ENCODE measurements at regions not wholly inside any gene's neighbourhood (a gene's known extent, or its start where the extent isn't known, plus 50 kb on each side); places are given as distances from the start of the nearest gene placed in this dataset.
"Not testable (repeated sequence)": the region's sequence is repeated elsewhere in the genome, so short reads cannot be mapped to it uniquely, and the experiment has no call there.

GRCh38 chr6:27126815-27127537, 120.5 kb upstream of the PRSS16 start:
- Histone ChIP-seq H3K4me2 (ENCODE audit: low read length) (peak overlapping the region; percentile 82), H2AFZ (ENCODE audit: low read depth, low read length) (peak overlapping the region; percentile 61), H3K4me1 (ENCODE audit: insufficient read depth, low read length) (peaks cover 5% of the 10 kb centered on the region), H3K79me2 (ENCODE audit: insufficient read depth, low read length) (no peaks in the 10 kb centered on the region), H3K4me3 (ENCODE audit: insufficient read depth, low read depth, low read length) (peak overlapping the region; percentile 52), H3K27me3 (ENCODE audit: insufficient read depth, low read length) (no peaks in the 10 kb centered on the region), H3K9me3 (ENCODE audit: insufficient read depth, low read depth, low read length) (no peaks in the 10 kb centered on the region), H3K36me3 (ENCODE audit: insufficient read depth, low read length) (no peaks in the 10 kb centered on the region), H4K20me1 (ENCODE audit: insufficient read depth, low read length) (no peaks in the 10 kb centered on the region), H3K27ac (ENCODE audit: low read depth, low read length) (peak overlapping the region; percentile 7), H3K9ac (ENCODE audit: low read length) (peak overlapping the region; percentile 56)
- Mint-ChIP-seq H3K27ac (ENCODE audit: unreplicated experiment) (peak overlapping the region; percentile 84), H3K27me3 (ENCODE audit: low read depth, unreplicated experiment) (no peaks in the 10 kb centered on the region), H3K4me3 (ENCODE audit: unreplicated experiment) (peak overlapping the region; percentile 72), H3K36me3 (ENCODE audit: low read depth, unreplicated experiment) (peaks cover 14% of the 10 kb centered on the region), H3K9me3 (ENCODE audit: unreplicated experiment) (no peaks in the 10 kb centered on the region), H3K4me1 (ENCODE audit: low read depth, unreplicated experiment) (peaks cover 8% of the 10 kb centered on the region)
- TF ChIP-seq CTCF (IDR thresholded peaks at IDR 0.05; ENCODE audit: insufficient read depth, low read depth, low read length): peak; percentile 77
- no peak for TF ChIP-seq EZH2 (IDR thresholded peaks at IDR 0.05; ENCODE audit: insufficient read depth, low read length)
- DNase-seq (ENCODE audit: low read depth) (peak; percentile 75), FAIRE-seq (peak; percentile 81)

- FAIRE-seq; H3K9ac ChIP-seq (ENCODE audit: low read length); H4K20me1 ChIP-seq (ENCODE audit: insufficient read depth, low read length); H3K9me3 ChIP-seq (ENCODE audit: insufficient read depth, low read depth, low read length); H3K27ac ChIP-seq (ENCODE audit: low read depth, low read length); H2AFZ ChIP-seq (ENCODE audit: low read depth, low read length); H3K4me1 ChIP-seq (ENCODE audit: insufficient read depth, low read length); H3K9me3 Mint-ChIP-seq (ENCODE audit: unreplicated experiment); H3K27ac Mint-ChIP-seq (ENCODE audit: unreplicated experiment); H3K36me3 ChIP-seq (ENCODE audit: insufficient read depth, low read length); H3K4me3 ChIP-seq (ENCODE audit: insufficient read depth, low read depth, low read length); H3K4me3 Mint-ChIP-seq (ENCODE audit: unreplicated experiment); H3K27me3 ChIP-seq (ENCODE audit: insufficient read depth, low read length); DNase-seq (ENCODE audit: low read depth); H3K79me2 ChIP-seq (ENCODE audit: insufficient read depth, low read length); H3K4me1 Mint-ChIP-seq (ENCODE audit: low read depth, unreplicated experiment); H3K27me3 Mint-ChIP-seq (ENCODE audit: low read depth, unreplicated experiment): not testable (repeated sequence)
- peak overlapping the region; percentile 82 for H3K4me2 ChIP-seq (ENCODE audit: low read length)
- H3K36me3 Mint-ChIP-seq (ENCODE audit: low read depth, unreplicated experiment): peaks cover 11% of the 10 kb centered on the region
These were observed 119.6 kb upstream of the PRSS16 start for GRCh38 chr6:27127874-27128273.

GRCh38 chr6:27128311-27129094, 119.0 kb upstream of the PRSS16 start:
- H2AFZ ChIP-seq (ENCODE audit: low read depth, low read length): no peak overlapping the region
- Mint-ChIP-seq H3K27ac (ENCODE audit: unreplicated experiment) (no peak overlapping the region), H3K4me3 (ENCODE audit: unreplicated experiment) (no peak overlapping the region), H3K9me3 (ENCODE audit: unreplicated experiment) (no peaks in the 10 kb centered on the region), H3K4me1 (ENCODE audit: low read depth, unreplicated experiment) (peaks cover 8% of the 10 kb centered on the region), H3K27me3 (ENCODE audit: low read depth, unreplicated experiment) (no peaks in the 10 kb centered on the region), H3K36me3 (ENCODE audit: low read depth, unreplicated experiment) (peaks cover 10% of the 10 kb centered on the region)
- no peaks in the 10 kb centered on the region for H3K9me3 ChIP-seq (ENCODE audit: insufficient read depth, low read depth, low read length)
- H3K4me1 ChIP-seq (ENCODE audit: insufficient read depth, low read length): peaks cover 6% of the 10 kb centered on the region
- H4K20me1 ChIP-seq (ENCODE audit: insufficient read depth, low read length): no peaks in the 10 kb centered on the region
- H3K79me2 ChIP-seq (ENCODE audit: insufficient read depth, low read length): no peaks in the 10 kb centered on the region
- TF ChIP-seq CTCF (IDR thresholded peaks at IDR 0.05; ENCODE audit: insufficient read depth, low read depth, low read length): no peak
- no peak for TF ChIP-seq EZH2 (IDR thresholded peaks at IDR 0.05; ENCODE audit: insufficient read depth, low read length)
- H3K4me3 ChIP-seq (ENCODE audit: insufficient read depth, low read depth, low read length): no peak overlapping the region
- H3K4me2 ChIP-seq (ENCODE audit: low read length): no peak overlapping the region
- no peak overlapping the region for H3K9ac ChIP-seq (ENCODE audit: low read length)
- no peak overlapping the region for H3K27ac ChIP-seq (ENCODE audit: low read depth, low read length)
- no peaks in the 10 kb centered on the region for H3K27me3 ChIP-seq (ENCODE audit: insufficient read depth, low read length)
- FAIRE-seq: no peak
- no peaks in the 10 kb centered on the region for H3K36me3 ChIP-seq (ENCODE audit: insufficient read depth, low read length)
- no peak for DNase-seq (ENCODE audit: low read depth)

Measured in astrocyte (in vitro differentiated cells and primary cell).